HEK293 (cell line): ENCODE measurements at regions not wholly inside any gene's neighbourhood (a gene's known extent, or its start where the extent isn't known, plus 50 kb on each side); places are given as distances from the start of the nearest gene placed in this dataset.

Experiments
- CTCF ChIP-seq: fragments of 450-650 bp; formaldehyde crosslinking; IDR thresholded peaks from 2 replicates; pipeline ENCODE4 v1.5.1; 2016; ENCODE audit warnings: missing biosample characterization, missing genetic modification characterization
- GFI1B ChIP-seq: fragments of 450-650 bp; formaldehyde crosslinking; IDR thresholded peaks from 2 replicates; pipeline ENCODE4 v1.5.1; 2016; ENCODE audit warnings: missing biosample characterization, missing genetic modification characterization
- GLI4 ChIP-seq: fragments of 450-650 bp; formaldehyde crosslinking; IDR thresholded peaks from 2 replicates; pipeline ENCODE4 v1.5.1; 2016; ENCODE audit warnings: missing biosample characterization, missing genetic modification characterization
- KLF10 ChIP-seq: fragments of 450-650 bp; IDR thresholded peaks from 2 replicates; pipeline ENCODE4 v1.5.1; 2018; ENCODE audit warnings: missing biosample characterization, mild to moderate bottlenecking, missing genetic modification characterization
- ZBTB7A ChIP-seq: fragments of 450-650 bp; formaldehyde crosslinking; IDR thresholded peaks from 2 replicates; pipeline ENCODE4 v1.5.1; 2016; ENCODE audit warnings: low read depth, missing biosample characterization, missing genetic modification characterization
- ZNF311 ChIP-seq: fragments of 450-650 bp; formaldehyde crosslinking; IDR thresholded peaks from 2 replicates; pipeline ENCODE4 v1.5.1; 2017; ENCODE audit warnings: missing biosample characterization, missing genetic modification characterization, borderline replicate concordance
- ZNF366 ChIP-seq: fragments of 450-650 bp; formaldehyde crosslinking; conservative IDR thresholded peaks from 2 replicates; pipeline ENCODE4 v1.5.1; 2016; ENCODE audit warnings: missing biosample characterization, missing genetic modification characterization
- ZNF501 ChIP-seq: fragments of 450-650 bp; formaldehyde crosslinking; IDR thresholded peaks from 2 replicates; pipeline ENCODE4 v1.5.1; 2016; ENCODE audit warnings: missing biosample characterization, missing genetic modification characterization

GRCh38 chr18:52283927-52284326 lies 56.1 kb upstream of the DCC start:
- TF ChIP-seq CTCF (tag by site-specific recombination), result no peak
- TF ChIP-seq ZNF366 (tag by site-specific recombination), result no peak
- TF ChIP-seq GLI4 (tag by site-specific recombination), result no peak
- no peak for TF ChIP-seq ZBTB7A (tag by site-specific recombination)
- TF ChIP-seq ZNF501 (tag by site-specific recombination), result no peak
- no peak for TF ChIP-seq ZNF311
- TF ChIP-seq KLF10 (tag by site-specific recombination), result no peak
- TF ChIP-seq GFI1B (tag by site-specific recombination), result no peak
